GM19467 (cell line): ENCODE measurements at regions not wholly inside any gene's neighbourhood (a gene's known extent, or its start where the extent isn't known, plus 50 kb on each side); places are given as distances from the start of the nearest gene placed in this dataset.
"Not testable (repeated sequence)": the region's sequence is repeated elsewhere in the genome, so short reads cannot be mapped to it uniquely, and the experiment has no call there.

Source experiments
- ATAC-seq: cut with Tn5 transposase; IDR thresholded peaks from one replicate; pipeline ENCODE4 v1.9.1; 2021; ENCODE audit warnings: mild to moderate bottlenecking, moderate library complexity; ENCODE audit not compliant: unreplicated experiment

DNA sequence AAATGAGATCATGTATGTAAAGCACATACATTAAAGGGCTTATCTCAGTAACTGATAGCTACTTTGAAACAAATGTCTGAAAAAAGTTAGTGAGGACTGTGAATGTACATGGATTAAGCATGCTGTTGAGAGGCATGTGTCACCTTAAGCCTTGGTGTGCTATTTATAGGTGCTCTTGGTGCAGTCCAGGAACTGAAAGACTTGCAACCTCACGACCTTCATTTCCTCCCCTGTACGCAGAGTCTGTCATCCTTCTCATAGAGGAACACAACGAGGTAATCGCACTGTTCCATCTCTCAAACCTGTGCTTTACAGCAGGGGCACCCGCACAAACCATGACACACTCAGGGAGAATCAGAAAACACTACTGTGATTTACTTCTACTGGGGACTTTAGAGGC lies 65.6 kb downstream of the UFM1 start:
- peak; percentile 99 for ATAC-seq

DNA sequence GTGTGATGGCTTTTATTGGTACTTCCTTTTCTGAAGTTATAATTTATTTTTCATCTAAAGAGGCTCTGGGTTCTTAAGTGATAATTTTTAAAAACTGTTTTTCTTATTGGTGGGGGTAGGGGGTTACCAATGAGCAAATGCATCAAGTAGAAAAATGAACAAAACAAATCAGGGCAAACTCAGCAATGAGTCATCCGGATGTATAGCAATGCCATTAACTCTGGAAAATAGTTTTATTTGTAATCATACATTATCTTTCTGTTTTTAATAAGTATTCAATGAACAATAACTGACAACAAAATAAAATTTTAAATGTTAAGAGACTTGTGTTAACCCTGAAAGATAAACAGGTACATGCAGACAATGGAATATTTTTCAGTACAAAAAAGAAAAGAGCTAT lies 67.6 kb downstream of the UFM1 start:
- no peak for ATAC-seq

DNA sequence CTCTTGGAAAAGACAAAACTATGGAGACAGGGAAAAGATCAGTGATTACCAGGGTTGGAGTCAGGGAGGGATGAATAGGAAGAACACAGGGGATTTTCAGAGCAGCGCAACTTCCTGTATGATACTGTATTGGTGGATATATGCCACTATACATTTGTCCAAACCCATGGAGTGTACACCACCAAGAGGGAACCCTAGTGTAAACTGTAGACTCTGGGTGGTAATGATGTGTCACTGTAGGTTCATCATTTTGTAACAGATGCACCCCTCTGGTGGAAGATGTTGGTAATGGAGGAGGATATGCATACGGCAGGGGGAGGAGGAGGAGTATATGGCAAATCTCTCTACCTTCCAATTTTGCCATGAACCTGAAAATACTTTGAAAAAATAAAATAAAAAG lies 68.1 kb downstream of the UFM1 start:
- no peak for ATAC-seq

DNA sequence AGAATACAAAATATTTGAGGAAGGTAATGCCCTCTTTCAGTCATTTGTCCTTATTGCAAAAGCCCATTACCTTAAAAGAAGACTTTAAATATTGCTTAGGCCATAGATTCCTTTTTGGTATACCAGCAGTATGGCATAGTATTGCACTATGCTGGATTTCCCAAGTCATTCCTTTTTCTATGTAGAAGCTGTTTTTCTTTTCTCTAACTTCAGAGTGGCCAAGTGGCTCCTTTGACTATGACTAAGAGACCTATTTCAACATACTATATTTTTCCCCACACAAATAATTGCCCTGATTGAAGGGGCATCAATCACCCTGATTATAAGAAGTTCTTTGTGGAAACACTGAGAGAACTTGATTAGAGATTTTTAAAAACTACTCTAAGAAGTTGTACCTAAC lies 68.6 kb downstream of the UFM1 start:
- no peak for ATAC-seq

DNA sequence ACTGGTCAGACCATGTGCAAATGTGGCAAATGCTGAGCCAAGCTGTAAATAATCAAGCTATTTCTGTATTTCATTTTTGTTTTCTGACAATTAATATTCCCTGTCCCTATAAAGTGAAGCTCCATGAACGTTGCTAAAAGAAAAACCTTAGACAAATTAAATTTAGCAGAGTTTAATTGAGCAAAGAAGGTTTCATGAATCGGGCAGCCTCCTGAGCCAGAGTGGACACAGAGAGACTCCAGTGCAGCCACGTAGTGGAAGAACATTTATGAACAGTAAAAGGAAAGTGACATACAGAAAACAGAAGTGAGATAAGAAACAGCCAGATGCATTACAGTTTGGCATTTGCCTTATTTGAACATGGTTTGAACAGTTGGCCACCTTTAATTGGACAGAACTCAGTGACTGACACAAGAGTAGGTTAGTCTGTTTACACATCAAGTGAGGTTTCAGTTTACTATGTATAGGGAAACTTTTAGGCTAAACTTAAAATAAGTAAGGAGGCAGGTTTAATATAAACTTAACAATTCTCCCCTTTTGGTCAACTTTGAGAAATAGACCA lies 69.7 kb downstream of the UFM1 start:
- ATAC-seq, result no peak

DNA sequence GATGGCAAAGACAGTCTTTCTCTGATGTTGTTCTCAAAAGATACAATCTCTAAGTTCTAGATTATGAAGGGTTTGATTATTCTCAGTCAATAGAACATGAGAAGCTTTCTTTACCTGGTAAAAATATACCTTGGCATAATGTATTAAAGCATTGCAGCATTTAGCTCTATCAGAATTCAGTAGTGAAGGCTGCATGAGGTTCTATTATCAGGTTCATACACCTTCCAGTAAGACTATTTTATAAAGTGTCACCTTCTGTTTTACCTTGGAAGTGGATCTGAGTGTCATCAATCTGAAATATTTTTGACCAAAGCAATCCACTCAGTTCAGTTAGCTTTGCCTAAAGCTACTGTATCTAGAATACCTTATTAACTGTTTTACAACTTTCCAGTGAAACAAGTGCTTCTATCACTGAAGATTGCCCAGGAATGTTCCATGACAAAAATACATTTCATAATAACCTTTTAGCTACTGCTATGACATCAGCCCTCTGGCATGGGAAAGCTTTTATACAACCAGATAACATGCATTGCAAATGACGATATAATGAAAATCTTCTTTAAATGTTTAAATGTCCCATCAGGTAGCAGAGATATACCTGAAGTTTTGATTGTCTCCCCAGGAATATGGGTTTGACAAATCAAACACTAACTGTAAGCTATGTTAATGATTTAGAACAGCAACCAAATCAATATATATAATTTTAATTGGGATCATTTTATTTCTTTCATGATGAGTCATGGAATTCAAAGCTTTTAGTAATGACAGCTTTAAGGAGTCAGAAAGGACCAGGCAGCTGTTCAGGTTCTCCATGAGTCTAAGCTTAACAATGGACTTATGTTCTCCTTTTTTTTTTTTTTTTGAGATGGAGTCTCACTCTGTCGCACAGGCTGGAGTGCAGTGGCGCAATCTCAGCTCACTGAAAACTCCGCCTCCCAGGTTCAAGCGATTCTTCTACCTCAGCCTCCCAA lies 72.2 kb downstream of the UFM1 start:
- ATAC-seq, result no peak

DNA sequence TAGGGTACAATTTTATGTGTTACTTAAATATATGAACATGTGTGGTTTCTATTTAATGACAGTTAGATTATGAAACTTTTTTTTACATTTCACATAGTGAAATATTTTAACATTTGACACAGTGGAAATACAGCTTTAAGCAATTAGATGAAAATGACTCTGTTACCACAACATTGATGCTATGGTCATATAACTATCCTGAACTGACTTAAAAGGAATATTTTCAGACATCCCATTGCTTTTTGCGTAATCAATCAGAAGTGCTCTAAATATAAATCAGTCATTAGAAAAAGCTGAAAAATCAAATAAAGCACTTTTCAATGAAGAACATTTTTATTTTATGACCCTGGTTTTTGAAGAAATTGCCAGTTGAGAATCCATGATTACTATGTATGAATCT lies 80.3 kb downstream of the UFM1 start:
- no peak for ATAC-seq

DNA sequence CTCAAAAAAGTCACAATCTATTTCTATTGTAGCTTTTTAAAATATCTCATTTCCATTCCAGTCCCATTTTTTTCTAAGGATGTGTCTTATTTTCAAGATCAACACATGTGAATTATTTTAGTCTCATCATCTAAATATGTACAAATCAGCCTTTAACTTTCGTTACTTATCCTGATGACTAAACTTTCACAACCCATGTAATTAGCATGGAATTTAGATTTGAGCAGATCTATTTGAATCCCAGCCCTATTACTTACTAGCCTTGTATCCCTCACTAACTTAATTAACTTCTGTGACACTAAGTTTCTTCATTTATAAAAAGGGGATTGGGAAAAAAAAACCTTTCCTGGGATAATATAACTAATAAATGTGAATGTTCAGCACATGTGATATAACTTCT lies 81.1 kb downstream of the UFM1 start:
- no peak for ATAC-seq

DNA sequence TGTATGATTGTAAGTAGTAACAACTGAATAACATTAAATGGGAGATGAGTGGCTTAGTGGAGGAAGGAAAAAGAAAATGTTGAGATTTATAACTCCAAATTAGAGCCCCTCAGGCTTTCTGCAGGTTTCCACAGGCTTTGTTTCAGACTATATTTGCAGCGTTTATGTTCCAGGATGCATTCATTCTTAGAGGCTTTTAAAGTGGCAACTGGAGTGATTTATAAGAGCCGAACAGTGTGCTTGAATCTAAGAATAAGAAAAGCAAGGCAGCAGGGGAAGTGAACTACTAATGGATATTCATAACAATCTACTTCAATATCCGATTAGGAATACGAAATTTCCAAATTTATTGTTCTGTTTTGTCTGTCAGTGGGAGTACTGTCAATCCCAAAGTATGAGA lies 91.0 kb downstream of the UFM1 start:
- ATAC-seq, result no peak

DNA sequence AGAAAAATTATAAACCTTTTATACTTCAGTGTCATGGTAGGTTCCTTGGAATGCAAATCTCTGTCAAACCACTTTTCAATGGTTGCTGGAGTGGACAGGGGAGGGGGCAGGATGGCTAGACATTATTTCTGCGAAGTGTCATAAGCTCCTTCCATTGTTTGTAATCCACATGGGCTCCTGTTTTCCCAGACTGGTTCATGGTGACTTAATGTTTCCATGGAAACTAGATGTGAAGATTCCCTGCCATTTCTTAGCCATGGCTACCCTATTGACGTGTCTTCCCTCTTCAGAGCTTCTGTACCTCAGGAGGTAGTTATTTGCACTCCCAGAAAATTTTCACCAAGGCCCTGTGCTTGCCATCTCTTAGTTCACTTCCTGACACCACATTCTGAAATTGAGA lies 95.3 kb downstream of the UFM1 start:
- no peak for ATAC-seq

DNA sequence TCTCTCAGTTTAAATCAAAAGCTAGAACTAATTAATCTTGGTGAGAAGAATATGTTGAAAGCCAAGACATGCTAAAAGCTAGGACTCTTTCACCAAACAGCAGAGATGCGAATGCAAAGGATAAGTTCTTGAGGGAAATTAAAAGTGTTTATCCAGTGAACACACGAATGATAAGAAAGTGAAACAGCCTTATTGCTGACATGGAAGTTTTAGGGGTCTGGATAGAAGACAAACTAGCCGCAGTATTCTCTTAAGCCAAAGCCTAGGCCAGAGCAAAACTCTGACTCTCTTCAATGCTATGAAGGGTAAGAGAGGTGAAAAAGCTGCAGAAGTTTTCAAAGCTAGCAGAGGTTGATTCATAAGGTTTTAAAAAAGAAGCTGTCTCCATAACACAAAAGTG lies 103.0 kb downstream of the UFM1 start:
- no peak for ATAC-seq

DNA sequence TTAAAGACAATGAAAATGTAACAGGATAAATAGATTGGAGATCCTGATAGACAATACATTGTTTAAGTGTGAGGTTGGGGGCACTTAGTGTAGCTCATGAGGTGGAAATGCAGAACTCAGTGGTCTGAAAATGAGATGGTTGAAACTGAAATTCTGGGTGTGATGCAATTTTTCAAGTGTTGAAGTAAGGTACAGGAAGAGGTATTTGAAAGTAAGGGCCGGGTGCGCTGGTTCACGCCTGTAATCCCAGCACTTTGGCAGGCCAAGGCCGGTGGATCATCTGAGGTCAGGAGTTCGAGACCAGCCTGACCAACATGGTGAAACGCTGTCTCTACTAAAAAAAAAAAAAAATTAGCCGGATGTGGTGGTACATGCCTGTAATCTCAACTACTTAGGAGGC lies 113.0 kb downstream of the UFM1 start:
- ATAC-seq, result no peak

DNA sequence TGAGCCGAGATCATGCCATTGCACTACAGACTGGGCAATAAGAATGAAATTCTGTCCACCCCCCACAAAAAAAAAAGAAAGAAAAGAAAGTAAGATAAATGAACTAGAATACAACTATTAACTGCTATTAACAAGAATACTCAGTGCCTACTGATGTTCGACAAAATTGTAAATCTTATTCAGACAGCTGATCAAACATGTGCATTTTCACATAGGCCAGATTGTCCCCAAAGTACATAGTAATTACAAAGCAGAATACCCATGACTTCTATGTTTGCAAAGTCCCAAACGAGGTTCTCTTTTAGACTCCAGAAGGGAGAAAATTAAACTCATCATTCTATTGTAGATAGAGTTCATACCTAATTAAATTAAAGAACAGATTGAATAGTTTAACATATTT lies 113.4 kb downstream of the UFM1 start:
- ATAC-seq, result no peak

DNA sequence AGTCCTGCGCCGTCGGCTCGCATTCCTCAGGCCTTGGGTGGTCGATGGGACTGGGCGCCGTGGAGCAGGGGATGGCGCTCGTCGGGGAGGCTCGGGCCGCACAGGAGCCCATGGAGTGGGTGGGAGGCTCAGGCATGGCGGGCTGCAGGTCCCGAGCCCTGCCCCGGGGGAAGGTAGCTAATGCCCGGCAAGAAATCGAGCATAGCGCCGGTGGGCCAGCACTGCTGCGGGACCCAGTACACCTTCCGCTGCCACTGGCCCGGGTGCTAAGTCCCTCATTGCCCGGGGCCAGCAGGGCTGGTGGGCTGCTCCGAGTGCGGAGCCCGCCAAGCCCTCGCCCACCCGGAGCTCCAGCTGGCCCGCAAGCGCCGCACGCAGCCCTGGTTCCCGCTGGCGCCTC lies 122.8 kb downstream of the UFM1 start:
- ATAC-seq, result not testable (repeated sequence)

DNA sequence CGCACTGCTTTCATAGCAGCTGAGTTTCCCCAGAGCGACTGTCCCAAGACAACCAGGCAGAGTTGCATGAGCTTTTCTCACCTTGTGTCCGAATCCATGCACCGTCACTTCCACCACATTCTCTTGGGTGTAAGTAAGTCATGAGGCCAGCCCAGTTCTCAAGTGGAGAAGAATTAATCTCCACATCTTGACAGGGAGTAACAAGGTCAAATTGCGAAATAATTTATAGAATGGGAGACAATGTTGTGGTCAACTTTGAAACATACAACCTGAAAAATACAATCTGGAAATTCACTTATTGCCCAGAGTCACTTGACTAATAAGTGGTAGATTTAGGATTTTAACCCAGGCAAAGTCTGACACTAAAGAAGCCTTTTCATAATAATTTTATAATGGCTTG lies 123.7 kb downstream of the UFM1 start:
- ATAC-seq, result no peak

DNA sequence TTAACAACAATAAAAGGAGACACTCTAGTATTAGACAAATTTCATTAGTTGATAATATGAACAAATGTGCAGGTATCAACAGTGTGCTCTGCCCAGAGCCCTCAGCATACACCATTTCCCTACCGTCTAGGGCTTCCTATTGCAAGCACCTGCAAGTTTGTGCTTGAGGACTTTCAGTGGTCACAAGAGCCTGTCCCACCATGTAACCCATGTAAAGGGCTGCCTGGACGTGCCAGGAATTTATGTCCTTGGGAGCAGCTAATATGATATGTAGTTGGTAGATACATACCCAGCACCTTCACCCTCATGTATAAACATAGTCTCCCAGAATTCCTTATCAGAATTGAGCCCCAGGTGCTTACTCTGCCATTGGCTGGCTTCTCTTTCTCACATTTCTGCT lies 128.0 kb downstream of the UFM1 start:
- ATAC-seq, result no peak

DNA sequence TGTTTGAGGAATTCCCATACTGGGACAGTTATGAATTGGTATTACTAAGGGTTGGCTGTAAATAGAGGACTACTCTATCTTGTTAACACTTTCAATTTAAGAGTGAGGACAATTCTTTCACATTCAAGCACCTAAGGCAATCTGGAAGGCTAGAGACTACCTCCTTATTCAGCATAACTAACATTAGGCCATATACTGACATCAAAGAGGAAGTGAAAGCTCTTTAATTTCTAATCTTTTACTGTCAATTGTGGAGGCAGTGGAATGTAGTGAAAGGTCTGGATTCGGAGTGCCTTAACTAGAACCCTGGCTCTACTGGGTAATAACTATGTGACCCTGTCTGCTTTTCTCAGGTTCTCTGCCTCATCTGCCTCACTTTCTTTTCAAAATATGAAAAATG lies 134.0 kb downstream of the UFM1 start:
- ATAC-seq, result no peak

DNA sequence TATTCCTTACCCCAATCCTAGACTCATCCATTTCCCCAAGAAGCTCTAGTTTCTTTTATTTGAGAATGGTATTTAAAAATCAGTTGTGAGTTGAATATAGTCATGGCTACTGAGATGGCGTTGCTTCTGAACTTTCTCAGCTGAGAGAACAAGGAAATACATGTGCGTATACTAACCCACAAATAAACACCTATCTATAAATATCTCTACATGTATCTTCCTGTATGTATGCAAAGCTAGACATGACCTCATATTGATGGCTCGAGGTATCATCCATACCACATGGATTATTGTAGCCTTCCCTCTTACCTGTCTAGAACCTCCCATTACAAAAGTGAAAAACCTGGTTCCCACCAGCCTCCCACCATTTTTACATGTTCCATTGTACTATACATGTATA lies 141.0 kb downstream of the UFM1 start:
- no peak for ATAC-seq

DNA sequence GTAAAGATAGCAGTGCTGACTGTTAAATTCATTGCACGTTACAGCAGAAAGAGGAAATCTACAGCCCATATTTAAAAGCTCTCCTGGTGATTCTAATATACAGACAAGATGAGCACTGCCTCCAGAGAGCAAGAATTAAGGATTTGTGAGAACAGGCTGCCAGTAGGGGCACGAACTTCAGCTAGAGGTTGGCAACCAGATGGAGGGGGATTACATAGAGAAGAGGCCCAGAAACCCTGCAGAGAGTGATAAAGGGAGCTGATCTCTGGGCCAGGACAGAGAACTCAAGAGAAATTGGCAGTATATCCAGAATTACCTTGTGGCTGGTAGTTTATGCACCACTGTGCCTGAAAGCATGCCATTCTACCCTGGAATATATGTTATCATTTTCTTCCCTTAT lies 144.8 kb downstream of the UFM1 start:
- ATAC-seq, result no peak

DNA sequence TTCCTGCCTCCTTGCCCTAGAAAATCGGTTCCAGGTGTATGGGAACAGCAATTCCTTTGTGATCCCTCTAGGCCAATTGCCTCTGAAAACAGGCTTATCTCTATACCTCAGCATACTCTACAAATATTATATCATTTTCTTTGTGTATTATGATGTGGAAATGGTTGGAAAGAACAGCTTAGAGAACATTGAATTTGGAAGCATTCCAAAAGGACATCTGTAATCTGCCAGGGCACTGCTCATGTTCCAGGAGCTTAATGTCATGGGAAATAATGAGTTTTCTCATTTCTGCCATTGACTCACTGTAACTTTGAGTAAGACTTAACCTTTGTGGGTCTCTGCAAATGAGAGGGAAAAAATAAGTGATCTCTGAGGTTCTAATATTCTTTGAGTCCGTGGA lies 147.3 kb downstream of the UFM1 start:
- no peak for ATAC-seq

DNA sequence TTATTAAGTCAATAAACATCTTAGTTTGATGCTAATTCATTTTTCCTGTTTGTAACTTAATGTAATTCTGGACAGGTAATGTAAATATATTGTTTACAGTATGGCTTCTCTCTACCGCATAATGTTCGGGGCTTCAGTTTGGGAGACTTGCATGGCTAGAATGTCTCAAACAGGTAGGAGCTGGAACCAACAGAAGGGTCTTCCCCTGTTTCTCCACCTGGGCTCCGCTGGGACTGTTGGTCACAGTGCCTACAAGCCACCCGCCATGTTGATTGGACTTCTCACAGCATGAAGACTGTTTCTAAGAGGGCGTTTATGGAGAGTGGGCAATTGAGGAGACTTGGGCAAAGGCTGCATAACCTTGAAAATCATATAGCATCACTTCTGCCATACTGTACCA lies 148.6 kb downstream of the UFM1 start:
- ATAC-seq, result no peak

DNA sequence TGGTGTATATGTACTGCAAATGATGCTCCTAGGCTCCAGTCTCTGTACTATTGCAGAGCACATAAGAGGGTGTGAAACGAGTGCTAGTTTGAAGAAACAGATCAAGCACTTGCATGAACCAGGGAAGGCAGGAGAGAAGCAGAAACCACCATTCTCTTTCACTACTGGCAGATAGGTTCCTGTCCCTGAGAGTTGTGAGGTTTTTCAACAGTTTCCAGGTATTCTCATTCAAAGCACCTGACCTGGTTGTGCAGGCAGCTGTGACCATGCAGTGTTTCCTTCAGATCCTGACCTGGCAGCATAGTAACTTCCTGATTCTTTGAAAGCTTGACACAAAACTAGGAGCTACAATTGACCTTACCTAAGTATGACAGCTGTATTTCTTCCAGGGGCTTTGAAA lies 164.9 kb downstream of the UFM1 start:
- no peak for ATAC-seq

DNA sequence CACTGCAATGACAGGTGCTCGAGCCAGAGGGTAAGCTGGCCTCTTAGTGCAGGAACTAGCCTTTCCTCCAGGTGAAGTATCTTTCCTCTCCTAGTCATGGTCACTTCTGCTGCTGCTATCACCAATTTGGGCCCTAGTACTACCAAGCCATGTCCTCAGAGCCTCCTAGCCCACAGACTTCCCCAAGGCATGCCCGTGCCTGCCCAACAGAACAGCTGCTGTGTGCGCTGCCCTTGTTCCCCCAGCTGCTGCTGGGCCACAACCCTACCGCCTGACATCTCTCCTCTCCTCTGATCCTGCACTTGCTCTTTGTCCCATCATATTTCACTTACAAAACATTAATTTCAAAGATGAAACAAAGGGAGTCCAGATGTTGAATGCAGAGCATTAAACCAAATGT lies 168.5 kb upstream of the FREM2 start:
- no peak for ATAC-seq
